ENCODE measurements at regions not wholly inside any gene's neighbourhood (a gene's known extent, or its start where the extent isn't known, plus 50 kb on each side); places are given as distances from the start of the nearest gene placed in this dataset.

GRCh38 chr21:19141511-19141910 is 737.9 kb upstream of the TMPRSS15 start:
- no peak for DNase-seq (ENCODE audit: unreplicated experiment)
- CTCF ChIA-PET = no interaction called here
- Mint-ChIP-seq H3K27me3 (ENCODE audit: insufficient read depth, unreplicated experiment) (no peaks in the 10 kb centered on the region), H3K4me3 (ENCODE audit: unreplicated experiment) (no peak overlapping the region), H3K9me3 (ENCODE audit: unreplicated experiment) (peaks cover 13% of the 10 kb centered on the region), H3K36me3 (ENCODE audit: insufficient read depth, unreplicated experiment) (no peaks in the 10 kb centered on the region), H3K27ac (ENCODE audit: low read depth, unreplicated experiment) (no peak overlapping the region), H3K4me1 (ENCODE audit: insufficient read depth, unreplicated experiment) (no peaks in the 10 kb centered on the region)
- intact Hi-C loops (cut with micrococcal nuclease) = no loop called here
- BruUV-seq (replicated peaks) = no TSS peak
- POLR2A ChIA-PET = no interaction called here
- TF ChIP-seq CTCF (IDR thresholded peaks at IDR 0.05; ENCODE audit: unreplicated experiment) = no peak

GRCh38 chr21:19145682-19146293 is 742.2 kb upstream of the TMPRSS15 start:
- H3K4me3 Mint-ChIP-seq (ENCODE audit: unreplicated experiment) = no peak overlapping the region
- no peaks in the 10 kb centered on the region for H3K27me3 Mint-ChIP-seq (ENCODE audit: insufficient read depth, unreplicated experiment)
- no peak for TF ChIP-seq CTCF (IDR thresholded peaks at IDR 0.05; ENCODE audit: unreplicated experiment)
- no TSS peak for BruUV-seq (replicated peaks)
- CTCF ChIA-PET = no interaction called here
- H3K27ac Mint-ChIP-seq (ENCODE audit: low read depth, unreplicated experiment) = no peak overlapping the region
- intact Hi-C loops (cut with micrococcal nuclease) = no loop called here
- H3K9me3 Mint-ChIP-seq (ENCODE audit: unreplicated experiment) = no peaks in the 10 kb centered on the region
- no peaks in the 10 kb centered on the region for H3K4me1 Mint-ChIP-seq (ENCODE audit: insufficient read depth, unreplicated experiment)
- DNase-seq (ENCODE audit: unreplicated experiment) = no peak
- no peaks in the 10 kb centered on the region for H3K36me3 Mint-ChIP-seq (ENCODE audit: insufficient read depth, unreplicated experiment)
- POLR2A ChIA-PET = no interaction called here

- DNase-seq (ENCODE audit: unreplicated experiment) = no peak
- intact Hi-C loops (cut with micrococcal nuclease) = no loop called here
- BruUV-seq (replicated peaks) = no TSS peak
- Mint-ChIP-seq H3K36me3 (ENCODE audit: insufficient read depth, unreplicated experiment) (no peaks in the 10 kb centered on the region), H3K27ac (ENCODE audit: low read depth, unreplicated experiment) (no peak overlapping the region), H3K9me3 (ENCODE audit: unreplicated experiment) (no peaks in the 10 kb centered on the region), H3K27me3 (ENCODE audit: insufficient read depth, unreplicated experiment) (no peaks in the 10 kb centered on the region), H3K4me1 (ENCODE audit: insufficient read depth, unreplicated experiment) (no peaks in the 10 kb centered on the region), H3K4me3 (ENCODE audit: unreplicated experiment) (no peak overlapping the region)
- TF ChIP-seq CTCF (IDR thresholded peaks at IDR 0.05; ENCODE audit: unreplicated experiment) = no peak
- ChIA-PET CTCF (no interaction called here), POLR2A (no interaction called here)
Measured at GRCh38 chr21:19148056-19148455, 744.5 kb upstream of the TMPRSS15 start.

GRCh38 chr21:19171585-19171984 is 768.0 kb upstream of the TMPRSS15 start:
- no peaks in the 10 kb centered on the region for H3K4me1 Mint-ChIP-seq (ENCODE audit: insufficient read depth, unreplicated experiment)
- POLR2A ChIA-PET = no interaction called here
- CTCF ChIA-PET = no interaction called here
- H3K36me3 Mint-ChIP-seq (ENCODE audit: insufficient read depth, unreplicated experiment) = no peaks in the 10 kb centered on the region
- no peaks in the 10 kb centered on the region for H3K9me3 Mint-ChIP-seq (ENCODE audit: unreplicated experiment)
- no peak for TF ChIP-seq CTCF (IDR thresholded peaks at IDR 0.05; ENCODE audit: unreplicated experiment)
- H3K27ac Mint-ChIP-seq (ENCODE audit: low read depth, unreplicated experiment) = no peak overlapping the region
- H3K4me3 Mint-ChIP-seq (ENCODE audit: unreplicated experiment) = no peak overlapping the region
- no peak for DNase-seq (ENCODE audit: unreplicated experiment)
- BruUV-seq (replicated peaks) = no TSS peak
- H3K27me3 Mint-ChIP-seq (ENCODE audit: insufficient read depth, unreplicated experiment) = no peaks in the 10 kb centered on the region
- intact Hi-C loops (cut with micrococcal nuclease) = no loop called here
